Fibroblast of villous mesenchyme (primary cell): ENCODE measurements at regions not wholly inside any gene's neighbourhood (a gene's known extent, or its start where the extent isn't known, plus 50 kb on each side); places are given as distances from the start of the nearest gene placed in this dataset.

Source experiments
- DNase-seq: peaks from one replicate; pipeline ENCODE4 v3.0.0-alpha.2; 2010; ENCODE audit warnings: low read depth
- H3K4me3 ChIP-seq: 2 replicates; pipeline ENCODE4 v1.5.1; 2011; ENCODE audit warnings: low read depth, mild to moderate bottlenecking, low read length
- TF ChIP-seq, protein P1 (sequence below): IDR thresholded peaks from 2 replicates; pipeline ENCODE4 v1.5.1; 2012; ENCODE audit warnings: low read depth, mild to moderate bottlenecking, low read length; ENCODE audit not compliant: insufficient read depth

DNA sequence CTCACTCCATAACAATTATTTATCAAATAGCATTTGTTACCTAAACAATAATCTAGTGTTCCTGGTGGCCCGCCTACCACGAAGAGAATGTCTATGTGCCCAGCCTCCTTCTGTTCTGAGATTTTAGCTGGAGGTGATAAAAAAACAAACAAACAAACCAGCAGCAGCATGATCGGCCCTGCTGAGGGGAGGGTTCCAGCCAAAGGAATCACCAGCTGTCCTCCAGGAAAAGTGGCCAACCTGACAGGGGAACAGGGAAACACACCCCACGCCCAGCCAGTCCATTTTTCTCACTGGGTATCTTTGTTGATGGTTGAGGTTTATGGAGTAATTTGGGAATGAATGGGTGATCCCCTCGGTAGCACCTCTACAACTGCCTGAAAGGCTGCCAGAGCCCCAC lies 203.0 kb upstream of the DYNLRB2 start:
- TF ChIP-seq, protein P1, sequence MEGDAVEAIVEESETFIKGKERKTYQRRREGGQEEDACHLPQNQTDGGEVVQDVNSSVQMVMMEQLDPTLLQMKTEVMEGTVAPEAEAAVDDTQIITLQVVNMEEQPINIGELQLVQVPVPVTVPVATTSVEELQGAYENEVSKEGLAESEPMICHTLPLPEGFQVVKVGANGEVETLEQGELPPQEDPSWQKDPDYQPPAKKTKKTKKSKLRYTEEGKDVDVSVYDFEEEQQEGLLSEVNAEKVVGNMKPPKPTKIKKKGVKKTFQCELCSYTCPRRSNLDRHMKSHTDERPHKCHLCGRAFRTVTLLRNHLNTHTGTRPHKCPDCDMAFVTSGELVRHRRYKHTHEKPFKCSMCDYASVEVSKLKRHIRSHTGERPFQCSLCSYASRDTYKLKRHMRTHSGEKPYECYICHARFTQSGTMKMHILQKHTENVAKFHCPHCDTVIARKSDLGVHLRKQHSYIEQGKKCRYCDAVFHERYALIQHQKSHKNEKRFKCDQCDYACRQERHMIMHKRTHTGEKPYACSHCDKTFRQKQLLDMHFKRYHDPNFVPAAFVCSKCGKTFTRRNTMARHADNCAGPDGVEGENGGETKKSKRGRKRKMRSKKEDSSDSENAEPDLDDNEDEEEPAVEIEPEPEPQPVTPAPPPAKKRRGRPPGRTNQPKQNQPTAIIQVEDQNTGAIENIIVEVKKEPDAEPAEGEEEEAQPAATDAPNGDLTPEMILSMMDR, result no peak
- H3K4me3 ChIP-seq, result no peak overlapping the region
- no peak for DNase-seq

DNA sequence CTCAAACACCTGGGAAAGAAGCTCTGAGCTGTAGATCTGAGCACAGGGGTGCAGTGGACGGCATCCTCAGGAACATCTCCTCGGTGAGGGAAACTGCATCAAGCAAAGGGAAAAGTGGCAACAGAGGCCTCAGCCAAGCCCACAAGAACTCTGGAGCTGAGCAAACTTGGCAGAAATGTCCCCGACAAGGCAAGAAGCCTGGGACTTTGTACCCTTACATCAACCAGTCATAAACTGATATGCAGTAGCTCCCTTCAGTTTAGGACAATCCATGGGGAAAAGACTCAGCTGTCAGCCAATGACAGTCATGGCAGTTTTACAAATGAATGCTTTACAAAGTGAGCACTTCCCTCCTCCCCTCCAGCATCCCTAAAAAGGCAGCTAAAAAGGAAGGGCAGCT lies 210.0 kb upstream of the DYNLRB2 start:
- no peak for DNase-seq
- TF ChIP-seq, protein P1, result no peak
- H3K4me3 ChIP-seq, result no peak overlapping the region

- TF ChIP-seq, protein P1, result no peak
- H3K4me3 ChIP-seq, result no peak overlapping the region
- DNase-seq, result no peak
These were observed 210.6 kb upstream of the DYNLRB2 start for GRCh38 chr16:80330150-80330549.

GRCh38 chr16:80327740-80328139 lies 213.1 kb upstream of the DYNLRB2 start:
- no peak overlapping the region for H3K4me3 ChIP-seq
- no peak for DNase-seq
- TF ChIP-seq, protein P1, result no peak

- no peak for DNase-seq
- no peak overlapping the region for H3K4me3 ChIP-seq
- TF ChIP-seq, protein P1, result no peak
These were observed 216.4 kb upstream of the DYNLRB2 start for GRCh38 chr16:80324371-80324770.

DNA sequence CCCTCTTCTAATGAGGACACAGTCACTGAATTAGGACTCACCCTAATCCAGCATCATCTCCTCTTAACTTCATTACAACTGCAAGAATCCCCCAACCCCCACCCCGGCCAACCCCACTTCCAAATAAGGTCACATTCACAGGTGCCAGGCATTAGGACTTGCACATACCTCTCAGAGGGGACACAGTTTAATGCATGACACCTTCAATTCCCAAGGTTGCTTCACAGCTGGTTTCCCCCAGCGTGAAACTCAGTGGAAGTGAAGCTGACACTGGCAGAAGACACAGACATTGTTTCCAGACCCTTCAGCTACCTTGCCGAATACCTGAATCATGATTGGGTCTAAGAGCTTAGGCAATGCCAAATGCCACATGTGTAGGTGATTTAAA lies 217.0 kb upstream of the DYNLRB2 start:
- no peak overlapping the region for H3K4me3 ChIP-seq
- TF ChIP-seq, protein P1, result no peak
- DNase-seq, result no peak

GRCh38 chr16:80323187-80323807 lies 217.5 kb upstream of the DYNLRB2 start:
- TF ChIP-seq, protein P1, result no peak
- no peak for DNase-seq
- H3K4me3 ChIP-seq, result no peak overlapping the region
